ENCODE measurements at regions not wholly inside any gene's neighbourhood (a gene's known extent, or its start where the extent isn't known, plus 50 kb on each side); places are given as distances from the start of the nearest gene placed in this dataset.

- no peak for DNase-seq (ENCODE audit: low read depth)
Observed at GRCh38 chr2:2528846-2529245, 197.8 kb upstream of the MYT1L start.

- DNase-seq (ENCODE audit: low read depth): no peak
Observed at GRCh38 chr2:2527148-2527547, 196.1 kb upstream of the MYT1L start.

- no peak for DNase-seq (ENCODE audit: low read depth)
Observed at GRCh38 chr2:2524348-2524941, 193.4 kb upstream of the MYT1L start.

- DNase-seq (ENCODE audit: low read depth): no peak
Observed at GRCh38 chr2:2523461-2524347, 192.6 kb upstream of the MYT1L start.

- DNase-seq (ENCODE audit: low read depth): no peak
Observed at GRCh38 chr2:2520401-2520811, 189.3 kb upstream of the MYT1L start.

GRCh38 chr2:2519381-2519780 is 188.3 kb upstream of the MYT1L start:
- DNase-seq (ENCODE audit: low read depth): no peak

- no peak for DNase-seq (ENCODE audit: low read depth)
Observed at GRCh38 chr2:2517399-2517798, 186.3 kb upstream of the MYT1L start.

- DNase-seq (ENCODE audit: low read depth): no peak
Observed at GRCh38 chr2:2516386-2516785, 185.3 kb upstream of the MYT1L start.

- no peak for DNase-seq (ENCODE audit: low read depth)
Observed at GRCh38 chr2:2512931-2513330, 181.9 kb upstream of the MYT1L start.

- DNase-seq (ENCODE audit: low read depth): no peak
Observed at GRCh38 chr2:2507417-2507997, 176.4 kb upstream of the MYT1L start.

GRCh38 chr2:2506536-2506935 is 175.5 kb upstream of the MYT1L start:
- no peak for DNase-seq (ENCODE audit: low read depth)

- DNase-seq (ENCODE audit: low read depth): no peak
Observed at GRCh38 chr2:2505604-2506003, 174.5 kb upstream of the MYT1L start.

- no peak for DNase-seq (ENCODE audit: low read depth)
Observed at GRCh38 chr2:2503864-2504418, 172.9 kb upstream of the MYT1L start.

- no peak for DNase-seq (ENCODE audit: low read depth)
Observed at GRCh38 chr2:2502201-2502549, 171.1 kb upstream of the MYT1L start.

GRCh38 chr2:2501454-2502200 is 170.6 kb upstream of the MYT1L start:
- no peak for DNase-seq (ENCODE audit: low read depth)

GRCh38 chr2:2495606-2496005 is 164.5 kb upstream of the MYT1L start:
- no peak for DNase-seq (ENCODE audit: low read depth)

- no peak for DNase-seq (ENCODE audit: low read depth)
Observed at GRCh38 chr2:2493496-2493895, 162.4 kb upstream of the MYT1L start.

- no peak for DNase-seq (ENCODE audit: low read depth)
Observed at GRCh38 chr2:2492800-2493199, 161.7 kb upstream of the MYT1L start.

- DNase-seq (ENCODE audit: low read depth): no peak
Observed at GRCh38 chr2:2491964-2492363, 160.9 kb upstream of the MYT1L start.

- no peak for DNase-seq (ENCODE audit: low read depth)
Observed at GRCh38 chr2:2484301-2484700, 153.2 kb upstream of the MYT1L start.

GRCh38 chr2:2482851-2483250 is 151.8 kb upstream of the MYT1L start:
- no peak for DNase-seq (ENCODE audit: low read depth)

- no peak for DNase-seq (ENCODE audit: low read depth)
Observed at GRCh38 chr2:2472881-2473280, 141.8 kb upstream of the MYT1L start.

All from GM04503 (cell line).